GM12865 (cell line): ENCODE measurements at regions not wholly inside any gene's neighbourhood (a gene's known extent, or its start where the extent isn't known, plus 50 kb on each side); places are given as distances from the start of the nearest gene placed in this dataset.

ENCODE experiments used
- DNase-seq: peaks from one replicate; pipeline ENCODE4 v3.0.0; 2010; ENCODE audit warnings: low read depth
- H3K4me3 ChIP-seq: 2 replicates; pipeline ENCODE4 v1.5.1; 2011; ENCODE audit warnings: mild to moderate bottlenecking, low read depth, low read length, control low read depth
- CTCF ChIP-seq: IDR thresholded peaks from 2 replicates; pipeline ENCODE4 v1.5.1; 2011; ENCODE audit warnings: low read length, control low read depth, low read depth, inconsistent platforms; ENCODE audit not compliant: insufficient read depth; ENCODE audit errors: missing control alignments

GRCh38 chr2:43158259-43158880, 68.0 kb downstream of the ZFP36L2 start:
- peak; percentile 49 for DNase-seq
- no peak for TF ChIP-seq CTCF
- no peak overlapping the region for H3K4me3 ChIP-seq

GRCh38 chr2:43157506-43158246, 68.7 kb downstream of the ZFP36L2 start:
- no peak for TF ChIP-seq CTCF
- no peak overlapping the region for H3K4me3 ChIP-seq

GRCh38 chr2:43155851-43156411, 70.5 kb downstream of the ZFP36L2 start:
- H3K4me3 ChIP-seq = no peak overlapping the region
- no peak for DNase-seq
- TF ChIP-seq CTCF = no peak

More at GRCh38 chr2:43157506-43158246, 68.7 kb downstream of the ZFP36L2 start:
- no peak for DNase-seq

- no peak overlapping the region for H3K4me3 ChIP-seq
- DNase-seq = no peak
- no peak for TF ChIP-seq CTCF
These were observed 71.7 kb downstream of the ZFP36L2 start for GRCh38 chr2:43154685-43155084.

- TF ChIP-seq CTCF = no peak
- H3K4me3 ChIP-seq = no peak overlapping the region
- DNase-seq = no peak
These were observed 73.4 kb downstream of the ZFP36L2 start for GRCh38 chr2:43152741-43153647.

- H3K4me3 ChIP-seq = no peak overlapping the region
- TF ChIP-seq CTCF = no peak
- no peak for DNase-seq
These were observed 74.2 kb downstream of the ZFP36L2 start for GRCh38 chr2:43152186-43152585.
